GM19468 (cell line): ENCODE measurements at regions not wholly inside any gene's neighbourhood (a gene's known extent, or its start where the extent isn't known, plus 50 kb on each side); places are given as distances from the start of the nearest gene placed in this dataset.
"Not testable (repeated sequence)": the region's sequence is repeated elsewhere in the genome, so short reads cannot be mapped to it uniquely, and the experiment has no call there.

ENCODE experiments used
- ATAC-seq: cut with Tn5 transposase; IDR thresholded peaks from one replicate; pipeline ENCODE4 v1.9.1; 2021; ENCODE audit warnings: mild to moderate bottlenecking, moderate library complexity, moderate number of reproducible peaks; ENCODE audit not compliant: unreplicated experiment; ENCODE audit errors: extremely low read depth

GRCh38 chr12:67889931-67890330 lies 99.3 kb upstream of the IFNG-AS1 start:
- no peak for ATAC-seq

- ATAC-seq: no peak
Observed at GRCh38 chr12:67890726-67891258, 98.5 kb upstream of the IFNG-AS1 start.

- no peak for ATAC-seq
Observed at GRCh38 chr12:67891596-67891995, 97.7 kb upstream of the IFNG-AS1 start.

GRCh38 chr12:67892259-67893021 lies 96.8 kb upstream of the IFNG-AS1 start:
- no peak for ATAC-seq

- ATAC-seq: no peak
Observed at GRCh38 chr12:67893022-67893580, 96.1 kb upstream of the IFNG-AS1 start.

GRCh38 chr12:67900418-67900817 lies 88.8 kb upstream of the IFNG-AS1 start:
- not testable (repeated sequence) for ATAC-seq

GRCh38 chr12:67909091-67909531 lies 80.1 kb upstream of the IFNG-AS1 start:
- no peak for ATAC-seq

GRCh38 chr12:67909681-67910080 lies 79.6 kb upstream of the IFNG-AS1 start:
- ATAC-seq: no peak

- no peak for ATAC-seq
Observed at GRCh38 chr12:67910360-67911274, 78.6 kb upstream of the IFNG-AS1 start.

- ATAC-seq: no peak
Observed at GRCh38 chr12:67911275-67911600, 78.0 kb upstream of the IFNG-AS1 start.

GRCh38 chr12:67911789-67912188 lies 77.5 kb upstream of the IFNG-AS1 start:
- ATAC-seq: no peak

GRCh38 chr12:67915335-67915851 lies 73.9 kb upstream of the IFNG-AS1 start:
- ATAC-seq: no peak

- ATAC-seq: no peak
Observed at GRCh38 chr12:67916266-67916970, 72.8 kb upstream of the IFNG-AS1 start.

- ATAC-seq: no peak
Observed at GRCh38 chr12:67917811-67918210, 71.4 kb upstream of the IFNG-AS1 start.

- ATAC-seq: no peak
Observed at GRCh38 chr12:67918441-67918840, 70.8 kb upstream of the IFNG-AS1 start.

- no peak for ATAC-seq
Observed at GRCh38 chr12:67919406-67919805, 69.8 kb upstream of the IFNG-AS1 start.

- no peak for ATAC-seq
Observed at GRCh38 chr12:67920413-67920812, 68.8 kb upstream of the IFNG-AS1 start.

GRCh38 chr12:67921286-67921685 lies 68.0 kb upstream of the IFNG-AS1 start:
- ATAC-seq: no peak

GRCh38 chr12:67922245-67922644 lies 67.0 kb upstream of the IFNG-AS1 start:
- no peak for ATAC-seq

- no peak for ATAC-seq
Observed at GRCh38 chr12:67925077-67925476, 64.2 kb upstream of the IFNG-AS1 start.
